ENCODE measurements at regions not wholly inside any gene's neighbourhood (a gene's known extent, or its start where the extent isn't known, plus 50 kb on each side); places are given as distances from the start of the nearest gene placed in this dataset.

DNA sequence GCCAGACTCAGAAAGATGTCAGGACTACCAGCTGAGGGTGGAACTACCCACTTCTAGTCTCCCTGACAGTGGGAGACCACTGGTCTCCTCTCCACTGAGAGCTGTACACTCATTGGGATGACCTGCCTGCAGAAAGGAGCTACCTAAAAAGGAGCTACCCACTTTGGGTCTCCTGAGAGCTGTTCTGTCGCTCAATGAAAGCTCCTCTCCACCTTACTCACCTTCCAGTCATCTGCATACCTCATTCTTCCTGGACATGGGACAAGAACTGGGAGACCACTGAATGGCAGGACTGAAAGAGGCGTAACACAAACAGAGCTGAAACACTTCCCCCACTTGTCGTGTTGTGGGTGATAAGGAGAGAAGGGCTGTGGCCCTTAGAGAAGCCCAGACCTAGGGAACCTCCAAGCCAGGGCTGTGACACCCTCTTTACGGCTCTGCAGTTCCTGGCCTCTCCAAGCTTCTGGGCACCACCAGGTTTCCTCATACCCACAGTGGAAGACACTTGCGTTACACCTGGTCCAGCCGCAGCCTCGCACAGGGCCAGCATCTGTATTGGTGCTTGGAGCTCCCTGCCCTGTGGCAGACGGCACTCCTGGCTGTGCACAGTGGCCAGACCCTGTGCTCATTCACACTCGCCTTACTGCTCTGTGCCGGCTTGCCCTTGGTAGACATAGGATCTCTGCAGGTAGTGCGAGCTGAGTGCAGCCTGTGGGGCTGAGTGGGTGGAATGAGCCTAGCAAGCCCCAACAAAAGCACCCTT, 54.9 kb upstream of the SLITRK6 start:
- no peak for TF ChIP-seq CTCF (optimal IDR thresholded peaks at IDR 0.05 in 1 of 3, IDR thresholded peaks at IDR 0.05 in 1 of 3, conservative IDR thresholded peaks at IDR 0.05 in 1 of 3; ENCODE audit: extremely low read depth in 1 of 3, insufficient read depth in 2 of 3, low read length in 3 of 3)
- no peak for TF ChIP-seq EZH2 (IDR thresholded peaks at IDR 0.05; ENCODE audit: low read length)

All from keratinocyte (primary cell).